Tibial nerve (tissue), 4 donors: ENCODE measurements at regions not wholly inside any gene's neighbourhood (a gene's known extent, or its start where the extent isn't known, plus 50 kb on each side); places are given as distances from the start of the nearest gene placed in this dataset.

Experiments
- CTCF ChIP-seq, 5 experiments: fragments of 200-600 bp in 3 of 5; fragments of 450-650 bp in 2 of 5; sonication (generic) in 3 of 5; IDR thresholded peaks; one replicate each; pipeline ENCODE4 v1.5.1; 2016 to 2019; ENCODE audit warnings: antibody characterized with exemption in 5 of 5, mild to moderate bottlenecking in 3 of 5, moderate library complexity in 2 of 5
- EP300 ChIP-seq, 2 donors: sonication (generic); formaldehyde crosslinking; IDR thresholded peaks; one replicate each; pipeline ENCODE4 v1.6.1; 2017; ENCODE audit warnings: antibody characterized with exemption in 2 of 2, mild to moderate bottlenecking in 1 of 2
- POLR2A ChIP-seq, 2 donors: fragments of 450-650 bp; IDR thresholded peaks; one replicate each; pipeline ENCODE4 v1.6.1; 2017; ENCODE audit warnings: antibody characterized with exemption in 2 of 2, mild to moderate bottlenecking in 2 of 2, moderate library complexity in 2 of 2

- no peak for TF ChIP-seq CTCF (IDR thresholded peaks at IDR 0.05)
- no peak for TF ChIP-seq POLR2A (IDR thresholded peaks at IDR 0.05)
- TF ChIP-seq EP300 (IDR thresholded peaks at IDR 0.05): no peak
Measured at GRCh38 chr14:51561141-51561540, 90.6 kb upstream of the FRMD6 start.
